Activated naive CD8-positive, alpha-beta T cell treated with anti-CD3 and anti-CD28 coated beads, Interleukin-2, amount 50 U/mL, for 24 hours (primary cell): ENCODE measurements at regions not wholly inside any gene's neighbourhood (a gene's known extent, or its start where the extent isn't known, plus 50 kb on each side); places are given as distances from the start of the nearest gene placed in this dataset.
"Not testable (repeated sequence)": the region's sequence is repeated elsewhere in the genome, so short reads cannot be mapped to it uniquely, and the experiment has no call there.

Experiments used
- ATAC-seq: fragments of 150-1000 bp; cut with Tn5 transposase; one replicate; pipeline ENCODE4 v1.10.0; 2021
- DNase-seq: peaks from one replicate; pipeline ENCODE4 v3.0.0; 2021
- H3K27ac Mint-ChIP-seq: one replicate; pipeline ENCODE4 v1.8.0; 2021; ENCODE audit warnings: mild to moderate bottlenecking, mixed read lengths
- H3K27me3 Mint-ChIP-seq: one replicate; pipeline ENCODE4 v1.8.0; 2021; ENCODE audit warnings: mixed read lengths
- H3K36me3 Mint-ChIP-seq: one replicate; pipeline ENCODE4 v1.8.0; 2021; ENCODE audit warnings: low read depth, mixed read lengths
- H3K4me1 Mint-ChIP-seq: one replicate; pipeline ENCODE4 v1.8.0; 2021; ENCODE audit warnings: mixed read lengths
- H3K4me3 Mint-ChIP-seq: one replicate; pipeline ENCODE4 v1.8.0; 2021; ENCODE audit warnings: mild to moderate bottlenecking, moderate library complexity, mixed read lengths
- H3K9me3 Mint-ChIP-seq: one replicate; pipeline ENCODE4 v1.8.0; 2021; ENCODE audit warnings: mixed read lengths

DNA sequence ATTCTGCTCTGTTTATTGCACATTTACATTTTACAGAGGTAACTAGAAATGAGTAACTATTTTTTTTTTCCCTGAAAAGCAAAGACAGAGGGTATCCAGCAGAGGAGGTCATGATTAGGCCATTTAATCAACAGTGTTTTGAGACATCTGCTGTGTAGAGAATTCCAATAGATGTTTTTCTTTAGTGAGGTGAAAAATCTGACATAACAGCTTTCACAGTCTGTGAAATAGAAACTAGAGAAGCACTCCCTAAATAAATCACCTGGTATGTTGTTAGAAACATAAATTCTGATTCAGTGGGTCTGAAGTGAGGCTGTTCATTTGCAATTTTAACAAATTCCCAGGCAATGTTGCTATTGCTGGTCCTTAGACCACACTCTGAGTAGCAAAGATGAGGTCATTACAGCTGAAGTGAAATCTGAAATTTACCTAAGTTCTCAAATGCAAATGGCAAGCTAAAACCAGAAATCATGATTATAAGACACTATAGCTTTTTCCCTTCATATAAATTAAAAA, 329.2 kb upstream of the LRRC3B start:
- no peaks in the 10 kb centered on the region for H3K4me1 Mint-ChIP-seq
- no peaks in the 10 kb centered on the region for H3K27me3 Mint-ChIP-seq
- H3K27ac Mint-ChIP-seq: no peak overlapping the region
- DNase-seq (no peak), ATAC-seq (no peak)
- H3K36me3 Mint-ChIP-seq: no peaks in the 10 kb centered on the region
- no peak overlapping the region for H3K4me3 Mint-ChIP-seq
- peaks cover 9% of the 10 kb centered on the region for H3K9me3 Mint-ChIP-seq

DNA sequence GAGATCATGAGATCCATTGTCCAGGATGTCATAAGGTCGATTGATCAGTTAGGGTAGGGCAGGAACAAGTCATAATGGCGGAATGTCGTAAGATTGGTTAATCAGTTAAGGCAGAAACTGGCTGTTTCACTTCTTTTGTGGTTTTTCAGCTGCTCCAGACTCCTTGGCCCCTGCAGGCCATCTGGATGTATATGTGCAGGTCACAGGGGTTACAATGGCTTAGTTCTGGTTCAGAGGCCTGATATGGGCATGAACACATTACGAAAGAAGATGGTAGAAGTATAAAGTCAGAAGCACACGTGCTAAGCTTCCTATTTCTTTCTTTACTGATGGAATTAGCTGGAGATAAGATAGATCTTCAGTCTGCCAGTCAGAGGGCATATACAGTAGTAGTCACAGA, 315.4 kb upstream of the LRRC3B start:
- H3K27ac Mint-ChIP-seq: no peak overlapping the region
- H3K4me1 Mint-ChIP-seq: no peaks in the 10 kb centered on the region
- no peaks in the 10 kb centered on the region for H3K27me3 Mint-ChIP-seq
- no peak overlapping the region for H3K4me3 Mint-ChIP-seq
- peaks cover 25% of the 10 kb centered on the region for H3K9me3 Mint-ChIP-seq
- DNase-seq (no peak), ATAC-seq (no peak)
- H3K36me3 Mint-ChIP-seq: no peaks in the 10 kb centered on the region

DNA sequence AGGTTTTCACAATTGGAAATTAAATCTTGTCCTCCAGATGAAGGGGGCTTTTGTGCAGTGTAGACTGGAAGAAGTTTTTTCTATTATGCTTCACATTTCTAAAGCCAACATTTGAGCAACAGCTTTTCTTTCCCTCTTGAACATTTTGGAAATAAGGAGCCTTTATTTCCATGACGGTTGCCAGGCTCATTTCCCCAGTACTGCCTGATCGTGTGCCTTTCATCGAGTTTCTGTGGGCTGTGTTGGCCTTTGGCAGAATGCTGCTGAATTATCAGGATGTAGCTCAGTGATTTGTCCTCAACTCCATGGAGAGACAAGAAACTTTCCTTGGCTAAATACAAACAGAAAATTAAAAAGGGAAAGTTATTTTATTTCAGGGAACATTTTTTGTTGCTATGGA, 314.8 kb upstream of the LRRC3B start:
- ATAC-seq (no peak), DNase-seq (no peak)
- Mint-ChIP-seq H3K4me1 (no peaks in the 10 kb centered on the region), H3K27me3 (no peaks in the 10 kb centered on the region), H3K36me3 (no peaks in the 10 kb centered on the region), H3K9me3 (peaks cover 25% of the 10 kb centered on the region), H3K4me3 (no peak overlapping the region), H3K27ac (no peak overlapping the region)

DNA sequence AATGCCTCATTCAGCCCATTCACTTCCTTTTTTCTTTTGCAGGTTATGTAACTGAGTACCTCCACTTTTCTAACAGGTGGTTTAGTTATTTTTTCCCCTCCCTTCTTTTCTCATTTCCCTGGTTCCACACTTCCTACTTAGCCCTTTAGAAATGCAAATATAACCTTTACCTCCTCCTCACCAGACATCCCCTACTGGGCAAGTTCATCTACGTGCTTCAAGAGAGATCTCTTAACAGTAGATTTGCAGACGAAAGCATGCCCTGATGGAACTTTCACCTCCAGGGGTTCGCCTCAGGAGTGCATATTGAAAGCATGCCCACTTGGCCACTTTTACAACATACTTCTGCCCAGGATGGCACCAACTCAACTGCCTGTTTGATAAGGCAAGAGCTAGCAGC, 314.1 kb upstream of the LRRC3B start:
- Mint-ChIP-seq H3K36me3 (no peaks in the 10 kb centered on the region), H3K4me1 (no peaks in the 10 kb centered on the region), H3K27ac (no peak overlapping the region), H3K27me3 (no peaks in the 10 kb centered on the region), H3K4me3 (no peak overlapping the region), H3K9me3 (peaks cover 21% of the 10 kb centered on the region)
- ATAC-seq: no peak
- DNase-seq: no peak

DNA sequence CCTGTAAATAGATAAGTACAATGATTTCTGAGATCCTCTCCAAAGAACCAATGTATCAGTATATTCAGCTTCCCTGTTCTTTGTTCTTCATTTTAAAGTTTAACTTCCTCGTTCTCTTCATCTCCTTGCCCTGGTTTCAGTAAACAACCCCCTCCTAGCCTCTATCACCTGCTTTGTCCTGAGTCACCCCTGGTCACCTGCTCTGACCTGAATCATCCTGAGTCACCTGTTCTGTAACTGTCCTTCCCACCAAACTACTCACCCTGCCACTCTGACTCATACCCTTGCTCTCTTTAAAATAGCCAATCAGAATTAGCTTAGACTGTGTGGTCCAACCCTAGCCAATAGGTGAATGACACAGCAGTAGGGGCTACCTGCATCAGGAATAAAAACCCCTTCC, 313.0 kb upstream of the LRRC3B start:
- H3K36me3 Mint-ChIP-seq: not testable (repeated sequence)
- H3K9me3 Mint-ChIP-seq: peaks cover 21% of the 10 kb centered on the region

DNA sequence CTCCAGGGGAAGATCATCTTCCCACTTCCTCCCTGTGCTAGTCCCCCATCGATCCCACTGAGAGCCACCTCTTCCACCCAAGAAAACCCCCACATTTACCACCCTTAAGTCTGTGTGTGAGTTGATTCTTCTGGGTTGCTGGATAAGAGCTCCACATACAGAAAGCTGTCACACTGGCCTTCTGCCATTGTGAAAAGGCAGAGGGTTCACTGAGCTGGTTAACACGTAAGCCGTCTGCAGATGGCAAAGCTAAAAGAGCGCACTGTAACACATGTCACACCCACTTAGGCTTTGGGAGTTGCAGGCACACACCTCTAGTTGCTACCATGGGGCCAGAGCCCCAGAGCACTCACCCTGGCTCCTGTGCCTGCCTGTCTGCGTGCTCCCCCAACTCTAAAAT, 309.8 kb upstream of the LRRC3B start:
- no peak overlapping the region for H3K4me3 Mint-ChIP-seq
- H3K4me1 Mint-ChIP-seq: no peaks in the 10 kb centered on the region
- no peak overlapping the region for H3K27ac Mint-ChIP-seq
- DNase-seq: no peak
- no peaks in the 10 kb centered on the region for H3K27me3 Mint-ChIP-seq
- ATAC-seq: no peak
- no peaks in the 10 kb centered on the region for H3K36me3 Mint-ChIP-seq
- peaks cover 21% of the 10 kb centered on the region for H3K9me3 Mint-ChIP-seq

More for the DNA sequence above, 313.0 kb upstream of the LRRC3B start:
- not testable (repeated sequence) for H3K27ac Mint-ChIP-seq, ATAC-seq, H3K4me3 Mint-ChIP-seq, H3K27me3 Mint-ChIP-seq, DNase-seq, H3K4me1 Mint-ChIP-seq

DNA sequence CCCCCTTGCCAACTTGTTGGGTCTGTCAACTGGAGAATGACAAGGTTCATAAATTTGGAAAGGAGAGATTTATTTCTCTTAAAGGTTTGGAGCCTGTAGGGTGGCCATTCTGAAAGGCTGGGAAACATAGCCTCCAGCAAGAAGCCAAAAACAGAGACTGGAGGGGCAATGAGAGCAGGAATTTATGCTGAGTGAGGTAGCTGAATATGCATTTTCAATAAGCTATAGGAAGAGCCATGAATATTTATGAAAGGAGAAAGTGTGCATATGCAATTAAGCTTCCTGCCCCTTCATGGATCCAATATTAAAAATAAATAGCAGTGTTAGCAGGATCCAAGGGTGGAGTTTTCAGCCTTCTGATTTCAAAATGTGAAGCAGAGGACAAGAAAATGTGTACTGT, 306.1 kb upstream of the LRRC3B start:
- H3K4me1 Mint-ChIP-seq: no peaks in the 10 kb centered on the region
- no peak overlapping the region for H3K4me3 Mint-ChIP-seq
- no peaks in the 10 kb centered on the region for H3K9me3 Mint-ChIP-seq
- no peak overlapping the region for H3K27ac Mint-ChIP-seq
- DNase-seq (no peak), ATAC-seq (no peak)
- H3K36me3 Mint-ChIP-seq: no peaks in the 10 kb centered on the region
- H3K27me3 Mint-ChIP-seq: no peaks in the 10 kb centered on the region

DNA sequence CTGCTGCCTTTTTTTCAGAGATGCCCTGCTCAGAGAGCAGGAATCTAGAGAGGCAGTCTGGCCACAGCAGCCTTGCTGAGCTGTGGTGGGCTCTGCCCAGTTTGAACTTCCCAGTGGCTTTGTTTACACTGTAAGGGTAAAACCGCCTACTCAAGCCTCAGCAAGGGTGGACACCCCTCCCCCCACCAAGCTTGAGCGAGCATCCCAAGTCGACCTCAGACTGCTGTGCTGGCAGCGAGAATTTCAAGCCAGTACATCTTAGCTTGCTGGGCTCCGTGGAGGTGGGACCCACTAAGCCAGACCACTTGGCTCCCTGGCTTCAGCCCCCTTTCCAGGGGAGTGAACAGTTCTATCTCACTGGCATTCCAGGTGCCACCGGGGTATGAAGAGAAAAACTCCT, 298.8 kb upstream of the LRRC3B start:
- not testable (repeated sequence) for DNase-seq, H3K4me1 Mint-ChIP-seq, H3K36me3 Mint-ChIP-seq, H3K27me3 Mint-ChIP-seq, H3K27ac Mint-ChIP-seq, H3K4me3 Mint-ChIP-seq, ATAC-seq
- H3K9me3 Mint-ChIP-seq: peaks cover 11% of the 10 kb centered on the region

DNA sequence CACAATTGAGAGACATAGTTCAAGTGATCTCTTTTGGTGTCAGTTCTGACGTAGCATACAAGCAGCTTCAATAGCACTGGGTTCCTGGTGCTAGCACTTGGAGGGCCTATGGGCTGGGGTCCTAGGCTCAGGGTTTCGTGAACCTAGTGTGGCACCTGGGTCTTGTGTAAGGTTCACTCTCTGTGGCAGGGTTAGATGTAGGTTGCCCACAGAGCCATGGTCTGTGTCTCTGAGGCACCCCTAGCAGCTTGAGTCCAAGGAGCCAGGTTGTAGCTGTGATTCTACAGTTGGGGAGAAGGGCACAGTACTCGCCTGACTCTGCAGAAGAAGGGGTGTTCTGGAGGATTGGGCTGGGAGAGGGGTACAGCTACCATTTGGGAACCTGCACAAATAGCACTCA, 282.6 kb upstream of the LRRC3B start:
- Mint-ChIP-seq H3K27ac (no peak overlapping the region), H3K4me3 (no peak overlapping the region), H3K4me1 (no peaks in the 10 kb centered on the region), H3K36me3 (no peaks in the 10 kb centered on the region), H3K27me3 (no peaks in the 10 kb centered on the region), H3K9me3 (peaks cover 11% of the 10 kb centered on the region)
- DNase-seq (no peak), ATAC-seq (no peak)

DNA sequence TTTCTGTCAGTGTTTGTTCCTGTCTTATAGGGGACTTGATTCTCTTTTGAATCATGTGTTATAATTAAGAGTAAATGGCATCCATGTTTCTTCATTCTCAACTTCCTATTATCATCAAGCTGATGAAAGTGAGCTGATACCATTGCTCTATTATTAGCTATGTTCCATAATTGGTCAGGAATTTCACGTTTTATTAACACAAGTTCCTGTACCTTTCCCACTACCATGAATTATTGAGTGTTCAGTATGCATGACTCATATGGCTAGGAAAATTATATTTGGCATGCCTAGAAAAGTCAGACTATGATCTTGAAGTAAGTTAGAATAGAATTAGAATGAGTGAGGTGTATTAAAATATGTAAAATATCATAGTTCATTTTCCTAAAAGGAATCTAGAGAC, 278.9 kb upstream of the LRRC3B start:
- Mint-ChIP-seq H3K27ac (no peak overlapping the region), H3K36me3 (no peaks in the 10 kb centered on the region)
- no peak for ATAC-seq

DNA sequence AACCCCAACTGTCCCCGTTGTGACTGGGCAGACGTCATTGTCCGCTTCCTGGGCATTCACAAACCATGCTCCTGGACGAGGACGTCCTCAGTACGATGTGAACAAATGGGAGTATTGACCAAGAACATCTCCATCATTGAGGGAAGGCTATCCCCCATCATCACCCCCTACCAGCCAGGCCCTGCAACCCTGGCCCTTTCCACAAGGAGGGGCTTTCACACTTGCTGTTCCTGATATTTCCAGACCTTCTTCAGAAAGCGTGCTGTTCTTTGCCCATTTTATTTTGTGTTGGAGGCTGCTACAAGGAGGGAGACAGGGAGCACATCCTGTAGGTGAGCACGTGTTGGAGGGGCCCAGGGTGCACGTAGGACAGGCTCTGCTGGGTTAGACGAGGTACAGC, 277.0 kb upstream of the LRRC3B start:
- Mint-ChIP-seq H3K27ac (no peak overlapping the region), H3K27me3 (no peaks in the 10 kb centered on the region), H3K4me1 (no peaks in the 10 kb centered on the region), H3K36me3 (no peaks in the 10 kb centered on the region), H3K9me3 (peaks cover 7% of the 10 kb centered on the region), H3K4me3 (no peak overlapping the region)
- ATAC-seq (no peak), DNase-seq (no peak)

More for the DNA sequence above, 278.9 kb upstream of the LRRC3B start:
- Mint-ChIP-seq H3K4me1 (no peaks in the 10 kb centered on the region), H3K27me3 (no peaks in the 10 kb centered on the region), H3K4me3 (no peak overlapping the region), H3K9me3 (peaks cover 7% of the 10 kb centered on the region)
- DNase-seq: no peak

DNA sequence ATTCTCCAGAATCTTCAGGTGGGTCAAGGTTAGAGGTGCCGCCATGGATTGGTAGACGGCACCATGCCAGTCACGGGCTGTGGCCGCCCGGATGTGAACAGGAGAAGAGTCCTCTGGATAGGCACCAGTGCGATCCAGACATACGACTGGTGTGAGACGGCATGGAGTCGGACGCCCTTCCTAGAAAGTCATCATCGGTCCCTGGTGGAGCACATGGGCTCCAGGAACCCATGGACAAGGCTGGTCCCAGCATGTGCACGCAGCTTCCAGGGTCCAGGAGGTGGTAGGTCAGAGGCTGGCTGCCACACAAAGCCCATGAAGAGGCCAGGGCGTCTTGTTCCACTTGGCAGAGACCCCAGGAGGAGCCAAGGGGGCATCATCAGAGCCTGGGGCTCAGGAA, 276.1 kb upstream of the LRRC3B start:
- Mint-ChIP-seq H3K4me1 (no peaks in the 10 kb centered on the region), H3K27me3 (no peaks in the 10 kb centered on the region)

DNA sequence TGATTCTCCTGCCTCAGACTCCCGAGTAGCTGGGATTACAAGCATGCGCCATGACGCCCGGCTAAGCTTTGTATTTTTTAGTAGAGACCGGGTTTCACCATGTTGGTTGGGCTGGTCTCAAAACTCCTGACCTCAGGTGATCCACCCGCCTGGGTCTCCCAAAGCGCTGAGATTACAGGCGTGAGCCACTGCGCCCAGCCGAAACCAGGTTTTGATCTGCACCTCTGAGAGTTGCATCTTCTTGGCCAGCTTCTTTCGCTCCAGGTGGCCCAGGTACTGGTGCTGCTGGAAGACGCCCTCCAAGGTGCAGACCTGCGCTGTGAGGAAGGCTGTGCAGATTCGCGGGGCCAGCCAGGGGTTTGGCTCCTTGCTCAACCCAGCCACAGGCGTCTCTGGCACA, 275.4 kb upstream of the LRRC3B start:
- DNase-seq (no peak), ATAC-seq (no peak)
- no peaks in the 10 kb centered on the region for H3K27me3 Mint-ChIP-seq
- no peaks in the 10 kb centered on the region for H3K36me3 Mint-ChIP-seq
- H3K4me3 Mint-ChIP-seq: no peak overlapping the region
- H3K9me3 Mint-ChIP-seq: peaks cover 14% of the 10 kb centered on the region
- no peak overlapping the region for H3K27ac Mint-ChIP-seq
- no peaks in the 10 kb centered on the region for H3K4me1 Mint-ChIP-seq

More for the DNA sequence above, 276.1 kb upstream of the LRRC3B start:
- Mint-ChIP-seq H3K9me3 (peaks cover 14% of the 10 kb centered on the region), H3K36me3 (no peaks in the 10 kb centered on the region), H3K4me3 (no peak overlapping the region), H3K27ac (no peak overlapping the region)
- no peak for DNase-seq
- no peak for ATAC-seq

DNA sequence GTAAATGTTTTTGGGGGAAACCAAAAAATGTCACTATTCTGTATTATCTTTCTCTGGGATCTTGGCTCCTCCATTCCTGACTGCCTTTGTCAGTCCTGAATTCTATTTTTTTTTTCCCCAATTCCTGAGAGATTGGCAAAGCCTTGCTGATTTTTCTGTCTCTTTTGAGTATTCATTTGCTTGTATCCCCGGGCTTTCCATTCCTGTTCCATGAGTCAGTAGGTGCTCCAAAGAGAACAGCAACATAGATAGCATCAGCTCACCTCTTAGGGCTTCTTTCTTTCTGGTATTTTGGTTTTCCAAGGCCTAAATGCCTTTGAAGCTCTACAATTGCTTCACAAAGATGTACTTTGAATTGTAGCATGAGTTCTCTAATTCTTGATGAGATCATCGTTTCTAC, 271.7 kb upstream of the LRRC3B start:
- peaks cover 25% of the 10 kb centered on the region for H3K9me3 Mint-ChIP-seq
- no peak overlapping the region for H3K4me3 Mint-ChIP-seq
- no peaks in the 10 kb centered on the region for H3K4me1 Mint-ChIP-seq
- H3K36me3 Mint-ChIP-seq: no peaks in the 10 kb centered on the region
- DNase-seq (no peak), ATAC-seq (no peak)
- H3K27ac Mint-ChIP-seq: no peak overlapping the region
- no peaks in the 10 kb centered on the region for H3K27me3 Mint-ChIP-seq

DNA sequence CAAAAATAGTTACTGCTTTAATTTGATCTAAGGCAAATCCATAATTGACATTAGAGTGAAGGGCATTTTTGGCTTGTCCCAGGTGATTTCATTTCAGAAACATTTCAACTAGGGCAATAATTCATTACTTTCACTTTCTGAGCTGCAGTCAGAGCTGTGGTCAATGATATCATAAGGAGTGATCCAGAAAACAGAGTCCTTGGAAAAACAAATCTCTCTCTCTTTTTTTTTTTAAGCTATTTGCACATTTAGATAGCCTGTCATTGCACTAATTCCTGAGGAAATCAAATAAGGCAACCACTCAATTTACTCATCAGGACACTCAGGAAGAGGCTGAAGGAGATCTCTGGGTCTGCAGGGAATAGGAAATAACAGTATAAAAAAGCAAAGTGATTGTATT, 269.5 kb upstream of the LRRC3B start:
- no peak overlapping the region for H3K4me3 Mint-ChIP-seq
- no peak for ATAC-seq
- H3K36me3 Mint-ChIP-seq: no peaks in the 10 kb centered on the region
- peaks cover 25% of the 10 kb centered on the region for H3K9me3 Mint-ChIP-seq
- H3K27me3 Mint-ChIP-seq: no peaks in the 10 kb centered on the region
- no peak overlapping the region for H3K27ac Mint-ChIP-seq
- DNase-seq: no peak
- H3K4me1 Mint-ChIP-seq: no peaks in the 10 kb centered on the region

DNA sequence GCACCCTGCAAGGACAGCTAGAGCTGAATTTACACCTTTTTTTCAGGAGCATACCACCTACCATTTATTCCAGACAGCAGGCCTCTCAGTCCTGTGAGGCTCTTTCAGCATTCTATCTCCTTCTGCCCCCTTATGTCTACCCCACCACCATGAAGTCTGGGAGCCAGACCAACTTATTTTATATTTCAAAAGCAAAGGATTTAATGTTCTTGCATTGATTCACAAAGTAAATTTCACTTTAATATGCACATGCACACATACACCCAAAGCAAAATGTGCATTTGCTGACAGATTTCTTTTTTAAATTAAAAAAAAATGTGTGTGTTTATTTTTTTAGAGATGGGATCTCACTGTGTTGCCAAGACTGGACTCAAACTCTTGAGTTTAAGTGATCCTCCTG, 264.2 kb upstream of the LRRC3B start:
- Mint-ChIP-seq H3K9me3 (peaks cover 12% of the 10 kb centered on the region), H3K36me3 (no peaks in the 10 kb centered on the region), H3K27ac (no peak overlapping the region), H3K4me1 (no peaks in the 10 kb centered on the region), H3K4me3 (no peak overlapping the region), H3K27me3 (no peaks in the 10 kb centered on the region)
- ATAC-seq (no peak), DNase-seq (no peak)
